Testis (tissue), 2 donors: ENCODE measurements at regions not wholly inside any gene's neighbourhood (a gene's known extent, or its start where the extent isn't known, plus 50 kb on each side); places are given as distances from the start of the nearest gene placed in this dataset.

ENCODE experiments used
- POLR2A ChIP-seq: fragments of 450-650 bp; IDR thresholded peaks from one replicate; pipeline ENCODE4 v1.6.1; 2017; ENCODE audit warnings: antibody characterized with exemption, mild to moderate bottlenecking, moderate library complexity
- TF ChIP-seq, protein P1 (sequence below), 3 experiments: fragments of 450-650 bp in 2 of 3; fragments of 200-600 bp in 1 of 3; sonication (generic) in 1 of 3; IDR thresholded peaks; one replicate each; pipeline ENCODE4 v1.5.1; 2016 to 2019; ENCODE audit warnings: antibody characterized with exemption in 3 of 3, mild to moderate bottlenecking in 2 of 3, moderate library complexity in 1 of 3

DNA sequence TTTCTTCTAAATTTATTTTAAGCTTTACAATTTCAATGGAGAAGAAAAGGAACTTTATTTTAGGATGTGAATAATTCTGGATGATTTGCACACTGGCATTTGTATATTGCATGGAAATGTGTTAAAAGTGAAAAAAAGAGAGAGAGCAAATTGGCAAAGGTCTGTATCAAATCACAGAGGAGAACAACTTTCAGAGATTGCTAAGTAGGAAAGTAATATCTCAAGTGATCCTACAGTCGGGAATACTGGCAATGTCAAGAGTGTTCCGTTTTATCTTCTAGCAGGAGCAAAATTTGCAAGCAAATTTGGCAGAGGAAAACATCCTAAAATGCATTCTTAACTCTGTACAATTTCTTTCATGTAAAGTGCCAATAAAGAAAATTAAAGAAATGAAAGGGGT, 97.1 kb upstream of the TMC3 start:
- TF ChIP-seq, protein P1, sequence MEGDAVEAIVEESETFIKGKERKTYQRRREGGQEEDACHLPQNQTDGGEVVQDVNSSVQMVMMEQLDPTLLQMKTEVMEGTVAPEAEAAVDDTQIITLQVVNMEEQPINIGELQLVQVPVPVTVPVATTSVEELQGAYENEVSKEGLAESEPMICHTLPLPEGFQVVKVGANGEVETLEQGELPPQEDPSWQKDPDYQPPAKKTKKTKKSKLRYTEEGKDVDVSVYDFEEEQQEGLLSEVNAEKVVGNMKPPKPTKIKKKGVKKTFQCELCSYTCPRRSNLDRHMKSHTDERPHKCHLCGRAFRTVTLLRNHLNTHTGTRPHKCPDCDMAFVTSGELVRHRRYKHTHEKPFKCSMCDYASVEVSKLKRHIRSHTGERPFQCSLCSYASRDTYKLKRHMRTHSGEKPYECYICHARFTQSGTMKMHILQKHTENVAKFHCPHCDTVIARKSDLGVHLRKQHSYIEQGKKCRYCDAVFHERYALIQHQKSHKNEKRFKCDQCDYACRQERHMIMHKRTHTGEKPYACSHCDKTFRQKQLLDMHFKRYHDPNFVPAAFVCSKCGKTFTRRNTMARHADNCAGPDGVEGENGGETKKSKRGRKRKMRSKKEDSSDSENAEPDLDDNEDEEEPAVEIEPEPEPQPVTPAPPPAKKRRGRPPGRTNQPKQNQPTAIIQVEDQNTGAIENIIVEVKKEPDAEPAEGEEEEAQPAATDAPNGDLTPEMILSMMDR (IDR thresholded peaks at IDR 0.05), result no peak
- no peak for TF ChIP-seq POLR2A
